HEK293 (cell line): ENCODE measurements at regions not wholly inside any gene's neighbourhood (a gene's known extent, or its start where the extent isn't known, plus 50 kb on each side); places are given as distances from the start of the nearest gene placed in this dataset.

Experiments
- CTCF ChIA-PET: fragments of 350-600 bp; formaldehyde crosslinking; extraction: SDS; loops from one replicate; lab custom pipeline; 2021; ENCODE audit warnings: antibody characterized with exemption; lab: Yijun Ruan, JAX
- POLR2A ChIA-PET: fragments of 300-600 bp; formaldehyde crosslinking; extraction: SDS; loops from one replicate; lab custom pipeline; 2020; ENCODE audit warnings: antibody characterized with exemption, inconsistent platforms; lab: Yijun Ruan, JAX
- H3K27ac ChIP-seq: fragments of 200-500 bp; sonication (Bioruptor generic); 2 replicates; pipeline ENCODE4 v1.5.1; 2014; ENCODE audit warnings: low read depth, low read length, control low read depth, inconsistent platforms; ENCODE audit errors: extremely low read depth
- H3K36me3 ChIP-seq, 2 experiments: fragments of 200-500 bp in 1 of 2; sonication (Bioruptor generic) in 1 of 2; 1 replicate in 1 of 2; 2 replicates in 1 of 2; pipeline ENCODE4 v1.5.1; 2014 to 2017; ENCODE audit warnings: inconsistent platforms in 2 of 2, low read length in 2 of 2; ENCODE audit not compliant: control insufficient read depth in 2 of 2, insufficient read depth in 1 of 2
- H3K4me1 ChIP-seq: fragments of 200-500 bp; sonication (Bioruptor generic); 2 replicates; pipeline ENCODE4 v1.5.1; 2014; ENCODE audit warnings: mild to moderate bottlenecking, low read length, inconsistent platforms; ENCODE audit not compliant: control insufficient read depth, insufficient read depth
- H3K4me3 ChIP-seq: 2 replicates; pipeline ENCODE4 v1.5.1; 2011; ENCODE audit warnings: low read depth, mild to moderate bottlenecking, control low read depth, low read length, moderate library complexity
- H3K9me3 ChIP-seq: fragments of 200-500 bp; sonication (Bioruptor generic); 2 replicates; pipeline ENCODE4 v1.5.1; 2014; ENCODE audit warnings: low read depth, low read length, inconsistent platforms; ENCODE audit not compliant: control insufficient read depth, insufficient read depth
- EGR2 ChIP-seq: fragments of 450-650 bp; formaldehyde crosslinking; IDR thresholded peaks from 2 replicates; pipeline ENCODE4 v1.5.1; 2016; ENCODE audit warnings: low read depth, missing biosample characterization, missing genetic modification characterization
- HOXA7 ChIP-seq: sonication (generic); formaldehyde crosslinking; IDR thresholded peaks from 2 replicates; pipeline ENCODE4 v1.8.1; 2022; ENCODE audit warnings: missing genetic modification reagents, borderline replicate concordance
- KLF17 ChIP-seq: fragments of 450-650 bp; formaldehyde crosslinking; IDR thresholded peaks from 2 replicates; pipeline ENCODE4 v1.5.1; 2016; ENCODE audit warnings: missing biosample characterization, missing genetic modification characterization
- RBAK ChIP-seq: fragments of 450-650 bp; formaldehyde crosslinking; IDR thresholded peaks from 2 replicates; pipeline ENCODE4 v1.5.1; 2016; ENCODE audit warnings: missing biosample characterization, missing genetic modification characterization
- SALL2 ChIP-seq: fragments of 450-650 bp; formaldehyde crosslinking; IDR thresholded peaks from 2 replicates; pipeline ENCODE4 v1.5.0; 2017; ENCODE audit warnings: missing biosample characterization, mild to moderate bottlenecking, missing genetic modification characterization, borderline replicate concordance
- ZBTB6 ChIP-seq: fragments of 450-650 bp; formaldehyde crosslinking; IDR thresholded peaks from 2 replicates; pipeline ENCODE4 v1.5.1; 2017; ENCODE audit warnings: missing biosample characterization, missing genetic modification characterization
- ZFHX2 ChIP-seq: fragments of 450-650 bp; formaldehyde crosslinking; conservative IDR thresholded peaks from 2 replicates; pipeline ENCODE4 v1.5.1; 2016; ENCODE audit warnings: missing biosample characterization, missing genetic modification characterization
- ZIC2 ChIP-seq: fragments of 450-650 bp; formaldehyde crosslinking; IDR thresholded peaks from 2 replicates; pipeline ENCODE4 v1.5.1; 2016; ENCODE audit warnings: missing biosample characterization, missing genetic modification characterization
- ZNF112 ChIP-seq: fragments of 450-650 bp; formaldehyde crosslinking; IDR thresholded peaks from 2 replicates; pipeline ENCODE4 v1.5.0; 2017; ENCODE audit warnings: missing biosample characterization, missing genetic modification characterization
- ZNF114 ChIP-seq: fragments of 450-650 bp; formaldehyde crosslinking; IDR thresholded peaks from 2 replicates; pipeline ENCODE4 v1.5.0; 2017; ENCODE audit warnings: missing biosample characterization, missing genetic modification characterization
- ZNF16 ChIP-seq: fragments of 450-650 bp; formaldehyde crosslinking; IDR thresholded peaks from 2 replicates; pipeline ENCODE4 v1.5.1; 2016; ENCODE audit warnings: low read depth, missing biosample characterization, missing genetic modification characterization
- ZNF19 ChIP-seq: fragments of 450-650 bp; formaldehyde crosslinking; IDR thresholded peaks from 2 replicates; pipeline ENCODE4; 2016; ENCODE audit warnings: missing biosample characterization, missing genetic modification characterization, low read depth
- ZNF510 ChIP-seq: fragments of 450-650 bp; formaldehyde crosslinking; IDR thresholded peaks from 2 replicates; pipeline ENCODE4 v1.5.1; 2018; ENCODE audit warnings: mild to moderate bottlenecking, missing genetic modification characterization, missing biosample characterization; ENCODE audit not compliant: insufficient replicate concordance
- ZNF529 ChIP-seq: fragments of 450-650 bp; formaldehyde crosslinking; IDR thresholded peaks from 2 replicates; pipeline ENCODE4 v1.5.1; 2017; ENCODE audit warnings: missing genetic modification characterization, missing biosample characterization; ENCODE audit not compliant: insufficient replicate concordance
- ZNF580 ChIP-seq: fragments of 450-650 bp; formaldehyde crosslinking; IDR thresholded peaks from 2 replicates; pipeline ENCODE4 v1.5.1; 2016; ENCODE audit warnings: missing biosample characterization, missing genetic modification characterization
- ZNF585B ChIP-seq: fragments of 450-650 bp; formaldehyde crosslinking; IDR thresholded peaks from 2 replicates; pipeline ENCODE4 v1.5.1; 2016; ENCODE audit warnings: missing biosample characterization, missing genetic modification characterization
- ZNF658 ChIP-seq: fragments of 450-650 bp; formaldehyde crosslinking; IDR thresholded peaks from 2 replicates; pipeline ENCODE4; 2016; ENCODE audit warnings: missing biosample characterization, missing genetic modification characterization
- TF ChIP-seq, protein P1 (sequence below): fragments of 450-650 bp; formaldehyde crosslinking; IDR thresholded peaks from 2 replicates; pipeline ENCODE4 v1.5.1; 2016; ENCODE audit warnings: missing biosample characterization, missing genetic modification characterization
- TF ChIP-seq, protein P2 (sequence below): fragments of 450-650 bp; formaldehyde crosslinking; IDR thresholded peaks from 2 replicates; pipeline ENCODE4 v1.5.1; 2016; ENCODE audit warnings: missing biosample characterization, missing genetic modification characterization, borderline replicate concordance

DNA sequence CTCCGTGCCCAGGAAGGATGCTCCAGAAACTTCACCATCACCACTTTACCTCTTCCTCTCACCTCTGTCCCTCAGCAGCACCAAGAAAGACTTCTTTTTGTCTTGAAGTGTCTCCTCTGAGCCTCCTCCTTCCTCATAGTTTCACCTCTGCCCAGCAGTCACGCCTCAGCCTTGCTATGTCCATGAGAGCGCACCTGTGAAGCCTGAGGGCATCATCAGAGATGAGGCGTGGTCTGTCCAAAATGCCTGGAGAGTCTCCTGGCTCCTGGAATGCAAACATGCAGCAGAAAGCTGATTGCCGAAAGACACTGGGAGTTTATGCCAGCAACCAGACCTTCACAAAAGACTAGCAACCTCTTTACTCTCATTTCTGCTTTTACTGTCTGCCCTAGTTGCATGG is 336.6 kb downstream of the TEX29 start (continued):
- TF ChIP-seq ZIC2 (tag by site-specific recombination): no peak

DNA sequence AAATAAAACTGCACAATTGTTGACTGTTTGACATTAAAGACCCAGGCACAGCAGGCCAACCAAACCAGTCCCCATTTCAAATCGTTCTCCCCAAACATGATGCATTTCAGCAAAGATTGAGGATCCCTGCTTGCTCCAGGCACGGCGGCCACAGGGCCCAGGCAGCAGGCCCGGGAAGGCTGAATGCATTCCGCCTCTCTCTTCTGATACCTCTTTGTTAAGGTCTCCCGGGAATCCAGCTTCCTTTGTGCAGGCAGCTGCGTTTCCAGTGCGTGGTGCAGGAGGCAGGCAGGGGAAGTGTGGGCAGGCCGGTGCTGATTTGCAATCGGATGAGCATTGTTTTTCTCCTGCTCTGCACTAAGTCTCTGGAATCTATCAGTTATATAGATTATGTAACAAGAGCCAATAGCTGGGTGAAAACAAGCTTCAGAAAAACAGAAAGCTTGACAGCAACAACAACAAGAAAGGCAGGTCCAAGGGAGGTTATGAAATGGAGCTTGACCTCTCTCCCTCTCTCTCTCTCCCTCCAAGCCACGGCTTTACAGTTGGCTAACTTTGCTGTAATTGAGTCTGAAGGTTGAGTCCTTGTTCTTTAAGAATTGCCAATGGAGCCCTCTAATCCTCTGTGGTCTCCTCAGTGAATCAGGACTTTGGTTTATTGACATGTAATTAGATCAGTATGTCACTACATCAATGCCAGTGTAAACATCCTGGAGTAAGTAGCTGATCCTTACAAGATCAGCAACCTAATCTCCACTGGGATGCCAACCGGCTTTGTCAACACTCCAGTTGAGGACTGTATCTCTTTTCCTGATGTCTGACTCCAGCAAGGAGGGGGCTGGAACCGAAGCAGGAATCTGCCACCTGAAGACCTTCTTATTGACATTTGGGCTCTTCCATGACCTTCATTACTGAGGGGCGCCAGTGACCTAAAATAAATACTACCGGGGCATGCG is 338.0 kb downstream of the TEX29 start:
- no peak overlapping the region for H3K27ac ChIP-seq
- TF ChIP-seq SALL2 (tag by site-specific recombination) (no peak), RBAK (tag by site-specific recombination) (no peak)
- no peaks in the 10 kb centered on the region for H3K36me3 ChIP-seq
- H3K4me1 ChIP-seq: no peaks in the 10 kb centered on the region
- POLR2A ChIA-PET: no interaction called here
- CTCF ChIA-PET: no interaction called here
- H3K9me3 ChIP-seq: no peaks in the 10 kb centered on the region
- no peak overlapping the region for H3K4me3 ChIP-seq

DNA sequence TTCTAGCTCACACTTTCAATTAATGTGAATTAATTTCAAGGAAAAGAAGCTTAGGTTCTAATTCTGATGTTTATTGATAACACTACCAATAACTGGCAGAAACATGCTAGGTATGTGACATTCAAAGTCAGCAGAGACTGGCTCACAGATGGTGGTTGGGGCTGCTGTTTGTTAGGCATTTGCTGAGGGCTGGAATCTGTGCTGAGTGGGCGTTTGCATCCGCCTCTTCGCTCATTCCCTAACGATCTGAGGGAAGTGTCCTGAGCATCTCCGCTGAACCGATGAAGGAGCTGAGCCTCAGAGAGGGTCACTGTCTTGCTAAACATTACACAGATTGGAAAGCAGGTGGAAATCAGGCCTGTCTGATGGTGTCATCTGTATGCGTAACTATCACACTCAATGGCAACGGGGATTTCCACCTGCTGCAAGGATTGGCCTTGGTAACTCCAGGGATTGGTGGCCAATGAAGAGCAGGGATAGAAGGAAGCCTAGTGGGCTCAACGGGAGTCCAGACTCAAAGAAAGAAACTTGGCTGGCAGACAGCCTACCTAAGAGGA is 338.9 kb downstream of the TEX29 start:
- Histone ChIP-seq H3K36me3 (no peaks in the 10 kb centered on the region), H3K4me3 (no peak overlapping the region), H3K4me1 (no peaks in the 10 kb centered on the region), H3K27ac (no peak overlapping the region), H3K9me3 (no peaks in the 10 kb centered on the region)
- CTCF ChIA-PET: interaction anchor here (0.5 to 0.6 kb wide), 2 partner anchors 29 to 844 kb away, joined by 3 to 4 read pairs; no protein-coding TSS in a partner anchor
- POLR2A ChIA-PET: no interaction called here
- TF ChIP-seq ZNF19 (no peak), ZNF16 (tag by site-specific recombination) (no peak), ZNF585B (no peak), ZNF114 (no peak), ZBTB6 (tag by site-specific recombination) (no peak), HOXA7 (CRISPR knock-in tag) (no peak), ZNF112 (tag by site-specific recombination) (no peak), ZFHX2 (tag by site-specific recombination) (peak; percentile 43; the same call in 1 of the 2 replicates), EGR2 (tag by site-specific recombination) (0 out of 2 replicates have a peak, but pooled peaks have one; percentile 30)

DNA sequence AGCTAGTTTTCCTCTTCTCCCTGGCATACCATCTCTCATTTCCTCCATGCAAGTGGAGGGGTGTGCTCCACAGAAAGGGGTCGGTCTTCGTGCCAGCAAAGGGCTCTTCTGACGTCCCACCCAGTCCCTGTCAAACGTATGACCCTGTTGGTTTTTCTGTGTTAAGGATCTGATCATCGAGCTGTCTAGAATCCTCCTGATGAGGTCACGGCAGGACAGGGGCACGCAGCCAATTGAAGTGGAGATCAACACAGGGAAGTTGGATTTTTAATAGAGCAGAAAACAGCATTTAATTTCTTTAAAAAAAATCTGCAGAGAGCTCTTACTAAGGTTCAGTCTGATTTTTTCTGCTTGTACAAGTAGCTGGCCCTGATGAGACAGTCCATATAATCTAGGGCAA is 339.4 kb downstream of the TEX29 start:
- no peak overlapping the region for H3K4me3 ChIP-seq
- POLR2A ChIA-PET: no interaction called here
- CTCF ChIA-PET: interaction anchor here (0.5 to 0.6 kb wide), 2 partner anchors 30 to 845 kb away, joined by 3 to 4 read pairs; no protein-coding TSS in a partner anchor
- H3K36me3 ChIP-seq: no peaks in the 10 kb centered on the region
- no peak overlapping the region for H3K27ac ChIP-seq
- no peaks in the 10 kb centered on the region for H3K9me3 ChIP-seq
- TF ChIP-seq ZNF529 (tag by site-specific recombination) (no peak), ZNF510 (tag by site-specific recombination) (no peak), KLF17 (tag by site-specific recombination) (no peak), ZNF580 (tag by site-specific recombination) (no peak), ZNF658 (tag by site-specific recombination) (no peak)
- TF ChIP-seq, protein P1, sequence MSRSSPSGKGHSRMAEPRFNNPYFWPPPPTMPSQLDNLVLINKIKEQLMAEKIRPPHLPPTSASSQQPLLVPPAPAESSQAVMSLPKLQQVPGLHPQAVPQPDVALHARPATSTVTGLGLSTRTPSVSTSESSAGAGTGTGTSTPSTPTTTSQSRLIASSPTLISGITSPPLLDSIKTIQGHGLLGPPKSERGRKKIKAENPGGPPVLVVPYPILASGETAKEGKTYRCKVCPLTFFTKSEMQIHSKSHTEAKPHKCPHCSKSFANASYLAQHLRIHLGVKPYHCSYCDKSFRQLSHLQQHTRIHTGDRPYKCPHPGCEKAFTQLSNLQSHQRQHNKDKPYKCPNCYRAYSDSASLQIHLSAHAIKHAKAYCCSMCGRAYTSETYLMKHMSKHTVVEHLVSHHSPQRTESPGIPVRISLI (tag by site-specific recombination): no peak
- TF ChIP-seq, protein P2, sequence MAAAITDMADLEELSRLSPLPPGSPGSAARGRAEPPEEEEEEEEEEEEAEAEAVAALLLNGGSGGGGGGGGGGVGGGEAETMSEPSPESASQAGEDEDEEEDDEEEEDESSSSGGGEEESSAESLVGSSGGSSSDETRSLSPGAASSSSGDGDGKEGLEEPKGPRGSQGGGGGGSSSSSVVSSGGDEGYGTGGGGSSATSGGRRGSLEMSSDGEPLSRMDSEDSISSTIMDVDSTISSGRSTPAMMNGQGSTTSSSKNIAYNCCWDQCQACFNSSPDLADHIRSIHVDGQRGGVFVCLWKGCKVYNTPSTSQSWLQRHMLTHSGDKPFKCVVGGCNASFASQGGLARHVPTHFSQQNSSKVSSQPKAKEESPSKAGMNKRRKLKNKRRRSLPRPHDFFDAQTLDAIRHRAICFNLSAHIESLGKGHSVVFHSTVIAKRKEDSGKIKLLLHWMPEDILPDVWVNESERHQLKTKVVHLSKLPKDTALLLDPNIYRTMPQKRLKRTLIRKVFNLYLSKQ: no peak
- TF ChIP-seq, all 188 proteins: peak for 0
- H3K4me1 ChIP-seq: no peaks in the 10 kb centered on the region
